ENCODE measurements at regions not wholly inside any gene's neighbourhood (a gene's known extent, or its start where the extent isn't known, plus 50 kb on each side); places are given as distances from the start of the nearest gene placed in this dataset.
"Not testable (repeated sequence)": the region's sequence is repeated elsewhere in the genome, so short reads cannot be mapped to it uniquely, and the experiment has no call there.

- Mint-ChIP-seq H3K9me3 (no peaks in the 10 kb centered on the region), H3K4me1 (ENCODE audit: low read depth) (no peaks in the 10 kb centered on the region), H3K27me3 (peaks cover 4% of the 10 kb centered on the region), H3K4me3 (no peak overlapping the region), H3K27ac (no peak overlapping the region), H3K36me3 (ENCODE audit: low read depth) (no peaks in the 10 kb centered on the region)
These were observed 291.1 kb upstream of the MCTP2 start for GRCh38 chr15:93940226-93940625.

GRCh38 chr15:93932164-93932776 is 299.1 kb upstream of the MCTP2 start:
- Mint-ChIP-seq H3K9me3 (no peaks in the 10 kb centered on the region), H3K4me3 (no peak overlapping the region), H3K27me3 (peaks cover 11% of the 10 kb centered on the region), H3K36me3 (ENCODE audit: low read depth) (no peaks in the 10 kb centered on the region), H3K4me1 (ENCODE audit: low read depth) (peaks cover 8% of the 10 kb centered on the region), H3K27ac (no peak overlapping the region)

- Mint-ChIP-seq H3K4me3 (no peak overlapping the region), H3K27me3 (peaks cover 7% of the 10 kb centered on the region), H3K27ac (no peak overlapping the region), H3K4me1 (ENCODE audit: low read depth) (peaks cover 8% of the 10 kb centered on the region), H3K36me3 (ENCODE audit: low read depth) (no peaks in the 10 kb centered on the region), H3K9me3 (no peaks in the 10 kb centered on the region)
These were observed 301.8 kb upstream of the MCTP2 start for GRCh38 chr15:93929375-93930094.

- Mint-ChIP-seq H3K27me3 (peaks cover 4% of the 10 kb centered on the region), H3K4me1 (ENCODE audit: low read depth) (no peaks in the 10 kb centered on the region), H3K9me3 (peaks cover 11% of the 10 kb centered on the region), H3K4me3 (no peak overlapping the region), H3K36me3 (ENCODE audit: low read depth) (no peaks in the 10 kb centered on the region), H3K27ac (no peak overlapping the region)
These were observed 311.2 kb upstream of the MCTP2 start for GRCh38 chr15:93920204-93920603.

GRCh38 chr15:93918801-93919200 is 312.6 kb upstream of the MCTP2 start:
- H3K36me3 Mint-ChIP-seq (ENCODE audit: low read depth); H3K4me3 Mint-ChIP-seq; H3K27me3 Mint-ChIP-seq; H3K4me1 Mint-ChIP-seq (ENCODE audit: low read depth); H3K27ac Mint-ChIP-seq: not testable (repeated sequence)
- peaks cover 11% of the 10 kb centered on the region for H3K9me3 Mint-ChIP-seq

- Mint-ChIP-seq H3K27me3 (peaks cover 4% of the 10 kb centered on the region), H3K36me3 (ENCODE audit: low read depth) (no peaks in the 10 kb centered on the region), H3K9me3 (peaks cover 2% of the 10 kb centered on the region), H3K4me1 (ENCODE audit: low read depth) (no peaks in the 10 kb centered on the region), H3K27ac (no peak overlapping the region), H3K4me3 (no peak overlapping the region)
These were observed 314.2 kb upstream of the MCTP2 start for GRCh38 chr15:93917181-93917580.

GRCh38 chr15:93913871-93914270 is 317.5 kb upstream of the MCTP2 start:
- Mint-ChIP-seq H3K27me3 (peaks cover 4% of the 10 kb centered on the region), H3K27ac (no peak overlapping the region), H3K4me3 (no peak overlapping the region), H3K4me1 (ENCODE audit: low read depth) (no peaks in the 10 kb centered on the region), H3K9me3 (no peaks in the 10 kb centered on the region), H3K36me3 (ENCODE audit: low read depth) (no peaks in the 10 kb centered on the region)

- Mint-ChIP-seq H3K4me1 (ENCODE audit: low read depth) (no peaks in the 10 kb centered on the region), H3K27ac (no peak overlapping the region), H3K27me3 (peaks cover 4% of the 10 kb centered on the region), H3K36me3 (ENCODE audit: low read depth) (no peaks in the 10 kb centered on the region), H3K9me3 (no peaks in the 10 kb centered on the region), H3K4me3 (no peak overlapping the region)
These were observed 318.1 kb upstream of the MCTP2 start for GRCh38 chr15:93913310-93913709.

- Mint-ChIP-seq H3K27me3 (no peaks in the 10 kb centered on the region), H3K4me1 (ENCODE audit: low read depth) (no peaks in the 10 kb centered on the region), H3K36me3 (ENCODE audit: low read depth) (no peaks in the 10 kb centered on the region), H3K4me3 (no peak overlapping the region), H3K27ac (no peak overlapping the region), H3K9me3 (no peaks in the 10 kb centered on the region)
These were observed 330.6 kb upstream of the MCTP2 start for GRCh38 chr15:93900476-93901400.

GRCh38 chr15:93899817-93900216 is 331.5 kb upstream of the MCTP2 start:
- Mint-ChIP-seq H3K27ac (no peak overlapping the region), H3K9me3 (no peaks in the 10 kb centered on the region)

GRCh38 chr15:93897377-93897776 is 334.0 kb upstream of the MCTP2 start:
- Mint-ChIP-seq H3K27me3 (no peaks in the 10 kb centered on the region), H3K27ac (no peak overlapping the region), H3K36me3 (ENCODE audit: low read depth) (no peaks in the 10 kb centered on the region), H3K9me3 (no peaks in the 10 kb centered on the region), H3K4me3 (no peak overlapping the region), H3K4me1 (ENCODE audit: low read depth) (no peaks in the 10 kb centered on the region)

More at GRCh38 chr15:93899817-93900216, 331.5 kb upstream of the MCTP2 start:
- Mint-ChIP-seq H3K27me3 (no peaks in the 10 kb centered on the region), H3K4me1 (ENCODE audit: low read depth) (no peaks in the 10 kb centered on the region), H3K36me3 (ENCODE audit: low read depth) (no peaks in the 10 kb centered on the region), H3K4me3 (no peak overlapping the region)

- Mint-ChIP-seq H3K27me3 (no peaks in the 10 kb centered on the region), H3K27ac (no peak overlapping the region), H3K36me3 (ENCODE audit: low read depth) (no peaks in the 10 kb centered on the region), H3K4me1 (ENCODE audit: low read depth) (no peaks in the 10 kb centered on the region), H3K4me3 (no peak overlapping the region), H3K9me3 (no peaks in the 10 kb centered on the region)
These were observed 335.2 kb upstream of the MCTP2 start for GRCh38 chr15:93895976-93896770.

- no peak overlapping the region for H3K27ac Mint-ChIP-seq
- no peaks in the 10 kb centered on the region for H3K27me3 Mint-ChIP-seq
- no peaks in the 10 kb centered on the region for H3K4me1 Mint-ChIP-seq (ENCODE audit: low read depth)
- no peaks in the 10 kb centered on the region for H3K36me3 Mint-ChIP-seq (ENCODE audit: low read depth)
- no peaks in the 10 kb centered on the region for H3K9me3 Mint-ChIP-seq
- no peak overlapping the region for H3K4me3 Mint-ChIP-seq
These were observed 336.8 kb upstream of the MCTP2 start for GRCh38 chr15:93894438-93895036.

- no peaks in the 10 kb centered on the region for H3K9me3 Mint-ChIP-seq
These were observed 344.2 kb upstream of the MCTP2 start for GRCh38 chr15:93887151-93887550.

More at GRCh38 chr15:93887151-93887550, 344.2 kb upstream of the MCTP2 start:
- H3K36me3 Mint-ChIP-seq (ENCODE audit: low read depth) = no peaks in the 10 kb centered on the region
- H3K4me3 Mint-ChIP-seq = no peak overlapping the region
- H3K27ac Mint-ChIP-seq = no peak overlapping the region
- peaks cover 6% of the 10 kb centered on the region for H3K27me3 Mint-ChIP-seq
- H3K4me1 Mint-ChIP-seq (ENCODE audit: low read depth) = no peaks in the 10 kb centered on the region

Data from stimulated activated naive CD8-positive, alpha-beta T cell treated with anti-CD3 and anti-CD28 coated beads, Interleukin-15, Interleukin-2, amounts not matched to agents 100 ng/mL and 50 ng/mL, for 24 hours (primary cell).